RWPE1 (cell line): ENCODE measurements at regions not wholly inside any gene's neighbourhood (a gene's known extent, or its start where the extent isn't known, plus 50 kb on each side); places are given as distances from the start of the nearest gene placed in this dataset.

Experiments used
- CTCF ChIA-PET: fragments of 350-600 bp; sonication (Branson Sonifier 250); formaldehyde crosslinking; extraction: SDS; loops from one replicate; lab custom pipeline; 2021; lab: Yijun Ruan, JAX
- POLR2A ChIA-PET: fragments of 400-600 bp; formaldehyde crosslinking; extraction: SDS; loops from one replicate; lab custom pipeline; 2020; ENCODE audit warnings: antibody characterized with exemption; ENCODE audit not compliant: low non-redundant PET; lab: Yijun Ruan, JAX
- DNase-seq: peaks from one replicate; pipeline ENCODE4 v3.0.0; 2012; ENCODE audit warnings: low spot score
- H3K27ac ChIP-seq: fragments of 450-650 bp; 2 replicates; pipeline ENCODE4 v1.5.1; 2017
- TF ChIP-seq, protein P1 (sequence below): fragments of 450-650 bp; conservative IDR thresholded peaks from 2 replicates; pipeline ENCODE4 v1.5.1; 2017; ENCODE audit warnings: low read depth, mild to moderate bottlenecking

DNA sequence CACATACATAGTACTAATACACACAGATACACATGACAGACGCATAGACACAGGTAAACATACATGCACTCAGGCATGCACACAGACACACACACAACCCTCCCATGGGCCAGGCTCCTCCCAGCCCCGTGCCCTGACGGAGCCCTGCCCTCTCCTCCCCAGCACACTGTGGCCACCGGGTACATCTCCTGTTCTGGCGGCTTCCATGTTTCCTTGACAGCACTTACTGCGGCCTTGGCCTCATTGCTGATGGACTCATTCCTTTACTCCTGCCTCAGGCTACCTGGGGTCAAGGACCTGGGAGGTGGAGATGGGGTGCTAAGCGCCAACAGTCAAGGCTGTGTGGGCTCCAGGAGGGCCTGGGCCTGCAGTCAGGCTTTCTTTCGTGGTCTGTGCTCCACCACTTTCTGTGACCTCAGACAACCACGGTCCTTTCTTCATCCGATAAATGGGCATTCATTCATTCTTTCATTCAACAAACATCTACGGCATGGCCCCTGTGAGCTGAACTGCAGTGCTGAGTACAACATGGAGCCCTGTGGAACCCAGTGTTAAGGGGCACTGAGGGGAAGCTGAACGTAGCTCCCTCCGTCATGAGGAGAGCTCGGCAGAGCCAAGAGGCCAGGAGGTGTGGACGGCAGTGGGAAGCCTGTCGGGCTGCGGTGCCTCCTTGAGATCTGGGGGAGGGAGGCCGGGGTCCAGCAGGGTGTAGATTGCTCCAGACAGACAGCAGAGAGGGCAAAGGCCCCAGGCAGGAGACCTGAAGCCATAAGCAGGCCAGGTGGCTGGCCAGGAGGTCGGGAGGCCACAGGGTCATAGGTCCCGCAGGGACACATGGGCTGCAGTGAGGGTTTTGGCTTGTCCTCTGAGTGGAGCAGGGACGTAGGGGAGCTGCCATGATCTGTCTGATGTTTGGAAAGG, 190.4 kb upstream of the HDAC4 start:
- no peak overlapping the region for H3K27ac ChIP-seq
- TF ChIP-seq, protein P1, sequence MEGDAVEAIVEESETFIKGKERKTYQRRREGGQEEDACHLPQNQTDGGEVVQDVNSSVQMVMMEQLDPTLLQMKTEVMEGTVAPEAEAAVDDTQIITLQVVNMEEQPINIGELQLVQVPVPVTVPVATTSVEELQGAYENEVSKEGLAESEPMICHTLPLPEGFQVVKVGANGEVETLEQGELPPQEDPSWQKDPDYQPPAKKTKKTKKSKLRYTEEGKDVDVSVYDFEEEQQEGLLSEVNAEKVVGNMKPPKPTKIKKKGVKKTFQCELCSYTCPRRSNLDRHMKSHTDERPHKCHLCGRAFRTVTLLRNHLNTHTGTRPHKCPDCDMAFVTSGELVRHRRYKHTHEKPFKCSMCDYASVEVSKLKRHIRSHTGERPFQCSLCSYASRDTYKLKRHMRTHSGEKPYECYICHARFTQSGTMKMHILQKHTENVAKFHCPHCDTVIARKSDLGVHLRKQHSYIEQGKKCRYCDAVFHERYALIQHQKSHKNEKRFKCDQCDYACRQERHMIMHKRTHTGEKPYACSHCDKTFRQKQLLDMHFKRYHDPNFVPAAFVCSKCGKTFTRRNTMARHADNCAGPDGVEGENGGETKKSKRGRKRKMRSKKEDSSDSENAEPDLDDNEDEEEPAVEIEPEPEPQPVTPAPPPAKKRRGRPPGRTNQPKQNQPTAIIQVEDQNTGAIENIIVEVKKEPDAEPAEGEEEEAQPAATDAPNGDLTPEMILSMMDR: no peak
- DNase-seq: no peak
- CTCF ChIA-PET: no interaction called here
- POLR2A ChIA-PET: no interaction called here

DNA sequence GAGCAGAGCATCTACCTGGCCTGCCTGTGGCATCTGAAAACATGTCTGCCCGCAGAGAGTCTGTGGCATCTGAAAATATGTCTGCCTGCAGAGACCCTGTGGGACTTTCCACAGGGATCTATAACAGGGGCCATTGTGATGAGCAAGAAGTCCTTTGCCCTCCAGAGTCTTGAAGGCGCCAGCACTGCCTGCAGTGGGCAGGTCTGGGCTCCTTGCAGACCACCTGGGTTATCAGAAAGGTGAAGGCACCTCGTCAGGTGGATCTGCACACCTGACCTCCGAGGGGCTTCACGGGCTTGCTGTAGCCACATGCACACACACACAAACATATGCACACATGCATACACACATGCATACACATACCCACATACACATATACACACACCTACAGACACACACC, 189.5 kb upstream of the HDAC4 start:
- no peak for DNase-seq
- H3K27ac ChIP-seq: no peak overlapping the region
- POLR2A ChIA-PET: no interaction called here
- CTCF ChIA-PET: no interaction called here
- TF ChIP-seq, protein P1: no peak

DNA sequence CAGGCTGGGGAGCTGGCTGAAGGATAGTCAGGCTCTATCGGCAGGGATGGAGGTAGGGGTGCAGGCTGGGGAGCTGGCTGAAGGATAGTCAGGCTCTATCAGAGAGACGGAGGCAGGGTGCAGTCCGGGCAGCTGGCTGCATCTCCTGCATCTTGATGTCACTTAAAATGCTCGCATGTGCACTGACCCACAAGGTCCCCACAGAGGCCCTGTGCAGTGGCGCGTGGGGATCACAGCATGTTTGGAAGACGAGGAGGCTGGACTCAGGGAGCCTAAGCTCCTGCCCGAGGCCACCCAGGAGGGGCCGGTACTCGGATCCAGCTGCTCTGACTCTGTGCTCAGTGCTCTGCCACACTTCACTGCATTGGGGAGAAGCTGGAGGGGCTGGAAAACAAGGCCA, 189.0 kb upstream of the HDAC4 start:
- no peak overlapping the region for H3K27ac ChIP-seq
- ChIA-PET CTCF (no interaction called here), POLR2A (no interaction called here)
- DNase-seq: no peak
- TF ChIP-seq, protein P1: no peak

DNA sequence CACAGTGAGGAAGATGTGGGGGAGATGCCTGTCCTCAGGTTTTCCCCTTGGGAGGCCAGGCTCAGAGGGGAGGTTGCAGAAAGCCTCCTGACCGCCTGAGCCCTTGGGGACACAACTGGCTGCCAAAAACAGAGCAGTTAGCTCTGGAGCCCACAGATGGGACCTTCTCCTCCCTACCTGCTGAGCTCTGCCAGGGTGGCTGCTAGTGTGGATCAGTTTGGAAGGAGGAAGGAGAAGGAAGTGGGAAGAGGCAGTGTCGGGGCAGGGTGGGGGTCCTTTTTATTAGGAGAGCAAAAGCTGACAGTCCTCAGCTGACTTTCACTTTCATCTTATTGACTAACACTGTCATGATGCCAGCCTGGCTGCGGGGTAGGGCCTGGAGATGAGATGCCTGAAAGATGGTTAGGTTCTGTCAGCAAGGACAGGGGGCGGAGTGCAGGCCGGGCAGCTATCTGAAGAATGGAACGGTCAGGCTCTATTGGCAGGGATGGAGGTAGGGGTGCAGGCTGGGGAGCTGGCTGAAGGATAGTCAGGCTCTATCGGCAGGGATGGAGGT, 188.5 kb upstream of the HDAC4 start:
- ChIA-PET POLR2A (no interaction called here), CTCF (interaction anchor here (0.7 kb wide), 1 partner anchor 9 kb away, joined by 3 read pairs; no protein-coding TSS in a partner anchor)
- no peak for DNase-seq
- TF ChIP-seq, protein P1: no peak
- H3K27ac ChIP-seq: no peak overlapping the region

DNA sequence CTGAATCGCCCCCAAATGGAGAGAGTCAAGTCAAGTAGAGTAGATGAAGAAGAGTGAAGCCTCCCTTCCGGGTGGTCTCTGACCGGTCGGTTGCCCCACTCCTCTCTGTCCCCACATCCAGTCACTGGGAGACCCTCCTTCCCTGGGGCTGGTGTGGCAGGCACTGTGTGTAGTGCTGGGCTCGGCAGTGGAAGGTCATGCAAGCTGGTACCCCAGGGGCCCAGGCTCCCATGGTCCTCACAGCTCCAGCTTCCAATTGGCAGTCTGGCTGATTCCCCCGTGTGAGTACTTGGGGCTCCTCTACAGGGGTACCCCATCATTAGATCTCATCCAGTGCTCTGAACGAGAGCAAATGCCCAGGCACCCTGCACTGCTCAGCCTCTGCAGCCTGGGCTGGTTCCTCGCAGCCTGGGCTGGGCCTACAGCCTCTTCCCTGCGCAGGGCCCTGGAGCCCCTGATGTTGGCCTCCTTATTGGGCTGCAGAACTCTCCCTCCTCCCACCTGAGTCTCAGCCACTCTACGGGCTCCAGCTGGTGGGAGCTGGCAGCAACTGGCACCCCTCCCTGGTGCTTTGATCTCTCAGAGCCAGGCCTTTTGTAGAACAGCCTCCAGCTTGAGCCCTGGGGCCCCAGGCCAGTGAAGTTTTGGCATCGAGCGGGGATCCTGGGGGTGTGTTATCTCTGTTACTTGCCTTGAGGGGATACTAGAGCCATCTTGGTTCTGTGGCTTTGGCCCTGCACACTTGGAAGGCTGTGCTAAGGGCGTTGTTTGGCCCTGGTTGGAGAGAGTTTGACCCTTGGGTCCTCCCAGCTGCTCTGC, 187.8 kb upstream of the HDAC4 start:
- ChIA-PET POLR2A (no interaction called here), CTCF (interaction anchor here (0.7 kb wide), 1 partner anchor 8 kb away, joined by 3 read pairs; no protein-coding TSS in a partner anchor)

DNA sequence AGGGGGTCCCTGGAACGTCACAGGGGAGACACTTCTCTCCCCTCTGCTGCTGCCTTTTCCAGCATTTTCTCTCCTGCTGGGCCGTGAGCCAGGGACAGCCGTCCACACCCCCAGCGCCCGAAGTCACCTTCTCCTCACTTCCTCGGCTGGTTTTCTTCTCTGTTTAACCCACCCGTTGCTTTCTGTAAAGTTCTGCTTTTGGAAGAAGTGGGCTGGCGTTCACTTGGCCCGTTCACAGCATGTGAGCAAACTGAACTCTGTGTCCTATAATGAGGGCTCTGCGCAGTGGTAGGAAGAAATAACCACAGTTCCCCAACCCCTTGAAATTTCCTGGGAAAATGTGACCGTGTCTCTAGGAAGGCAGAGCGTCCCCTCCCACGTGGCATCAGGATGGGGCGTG, 187.0 kb upstream of the HDAC4 start:
- no peak overlapping the region for H3K27ac ChIP-seq
- DNase-seq: no peak
- TF ChIP-seq, protein P1: no peak
- ChIA-PET CTCF (no interaction called here), POLR2A (no interaction called here)

More for the DNA sequence above, 187.8 kb upstream of the HDAC4 start:
- no peak overlapping the region for H3K27ac ChIP-seq
- no peak for DNase-seq
- TF ChIP-seq, protein P1: no peak
